DMS79 treated with DMSO at 0.1 percent for 48 hours (cell line): ENCODE measurements at regions not wholly inside any gene's neighbourhood (a gene's known extent, or its start where the extent isn't known, plus 50 kb on each side); places are given as distances from the start of the nearest gene placed in this dataset.
A peak's percentile ranks its signal among the peaks of the same experiment; 100 is the strongest.

Source experiments
- DNase-seq: peaks from one replicate; lab custom pipeline; 2025; lab: John Stamatoyannopoulos, UW

- no peak for DNase-seq
These were observed 56.8 kb upstream of the FAM181A start for GRCh38 chr14:93870377-93870776.

GRCh38 chr14:93869427-93869826 lies 57.7 kb upstream of the FAM181A start:
- no peak for DNase-seq

GRCh38 chr14:93868165-93868564 lies 59.0 kb upstream of the FAM181A start:
- no peak for DNase-seq

GRCh38 chr14:93862265-93862664 lies 64.9 kb upstream of the FAM181A start:
- DNase-seq: no peak

GRCh38 chr14:93861836-93862235 lies 65.3 kb upstream of the FAM181A start:
- no peak for DNase-seq

- DNase-seq: no peak
These were observed 67.2 kb upstream of the FAM181A start for GRCh38 chr14:93859957-93860356.

GRCh38 chr14:93858896-93859295 lies 68.2 kb upstream of the FAM181A start:
- no peak for DNase-seq

GRCh38 chr14:93857500-93858283 lies 69.4 kb upstream of the PRIMA1 start:
- DNase-seq: peak; percentile 98

GRCh38 chr14:93857081-93857480 lies 68.8 kb upstream of the PRIMA1 start:
- peak; percentile 98 for DNase-seq

GRCh38 chr14:93855737-93856136 lies 67.5 kb upstream of the PRIMA1 start:
- DNase-seq: peak; percentile 97

- DNase-seq: no peak
These were observed 59.2 kb upstream of the PRIMA1 start for GRCh38 chr14:93847473-93847872.

GRCh38 chr14:93838238-93838637 lies 50.0 kb upstream of the PRIMA1 start:
- DNase-seq: no peak
